ENCODE measurements at regions not wholly inside any gene's neighbourhood (a gene's known extent, or its start where the extent isn't known, plus 50 kb on each side); places are given as distances from the start of the nearest gene placed in this dataset.
A peak's percentile ranks its signal among the peaks of the same experiment; 100 is the strongest.

DNA sequence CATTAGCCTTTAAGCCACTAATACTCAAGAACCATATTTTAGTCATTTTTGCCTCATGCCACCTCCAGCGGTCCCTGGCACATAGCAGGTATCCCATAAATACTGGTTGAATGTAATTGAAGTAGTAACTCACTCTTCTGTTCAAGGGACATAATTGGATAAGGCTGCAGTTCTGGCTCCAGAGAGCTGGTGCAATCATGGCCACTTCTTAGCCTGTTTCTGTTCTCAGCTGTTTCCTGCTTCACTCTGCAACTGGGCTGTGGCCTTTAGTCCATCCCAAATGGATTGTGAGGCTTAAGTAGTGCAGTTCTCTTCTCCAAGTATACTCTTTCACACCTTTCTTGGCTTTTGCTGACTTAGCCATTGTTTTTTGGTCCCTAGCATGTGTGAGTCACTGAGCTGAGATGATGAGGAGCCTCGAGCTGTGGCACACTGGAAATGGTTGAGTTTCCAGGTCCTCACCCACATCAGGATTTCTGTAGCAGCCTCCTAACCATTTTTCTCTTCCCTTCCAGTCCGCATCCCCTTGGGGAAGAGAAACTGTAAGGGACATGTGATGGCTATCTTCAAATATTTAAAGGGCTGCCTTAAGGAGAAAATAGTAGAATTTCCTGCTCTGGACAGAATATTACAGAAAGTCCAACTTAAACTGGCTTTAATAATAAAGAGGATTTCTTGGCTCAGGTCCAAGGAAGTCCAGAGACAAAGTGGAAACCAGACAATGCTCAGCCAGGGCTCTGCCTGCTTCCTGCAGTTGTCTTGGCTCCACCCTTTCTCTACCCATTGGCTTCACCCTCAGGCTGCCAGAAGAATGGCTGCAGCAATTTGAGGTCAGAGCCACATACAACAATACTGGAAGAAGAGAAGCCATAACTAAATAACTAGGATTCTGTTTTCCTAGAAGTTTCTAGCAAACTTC lies 305.4 kb upstream of the ROPN1 start:
- Histone ChIP-seq H3K36me3 (ENCODE audit: control insufficient read depth, insufficient read depth, low read length) (no peaks in the 10 kb centered on the region), H3K4me3 (ENCODE audit: low read depth, low read length) (no peak overlapping the region), H3K27me3 (ENCODE audit: control insufficient read depth, insufficient read depth, low read length) (no peaks in the 10 kb centered on the region)
- TF ChIP-seq, protein P1, sequence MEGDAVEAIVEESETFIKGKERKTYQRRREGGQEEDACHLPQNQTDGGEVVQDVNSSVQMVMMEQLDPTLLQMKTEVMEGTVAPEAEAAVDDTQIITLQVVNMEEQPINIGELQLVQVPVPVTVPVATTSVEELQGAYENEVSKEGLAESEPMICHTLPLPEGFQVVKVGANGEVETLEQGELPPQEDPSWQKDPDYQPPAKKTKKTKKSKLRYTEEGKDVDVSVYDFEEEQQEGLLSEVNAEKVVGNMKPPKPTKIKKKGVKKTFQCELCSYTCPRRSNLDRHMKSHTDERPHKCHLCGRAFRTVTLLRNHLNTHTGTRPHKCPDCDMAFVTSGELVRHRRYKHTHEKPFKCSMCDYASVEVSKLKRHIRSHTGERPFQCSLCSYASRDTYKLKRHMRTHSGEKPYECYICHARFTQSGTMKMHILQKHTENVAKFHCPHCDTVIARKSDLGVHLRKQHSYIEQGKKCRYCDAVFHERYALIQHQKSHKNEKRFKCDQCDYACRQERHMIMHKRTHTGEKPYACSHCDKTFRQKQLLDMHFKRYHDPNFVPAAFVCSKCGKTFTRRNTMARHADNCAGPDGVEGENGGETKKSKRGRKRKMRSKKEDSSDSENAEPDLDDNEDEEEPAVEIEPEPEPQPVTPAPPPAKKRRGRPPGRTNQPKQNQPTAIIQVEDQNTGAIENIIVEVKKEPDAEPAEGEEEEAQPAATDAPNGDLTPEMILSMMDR (IDR thresholded peaks at IDR 0.05; ENCODE audit: insufficient read depth, low read length, poor library complexity, severe bottlenecking), result no peak
- no peak for DNase-seq (ENCODE audit: low read depth)

DNA sequence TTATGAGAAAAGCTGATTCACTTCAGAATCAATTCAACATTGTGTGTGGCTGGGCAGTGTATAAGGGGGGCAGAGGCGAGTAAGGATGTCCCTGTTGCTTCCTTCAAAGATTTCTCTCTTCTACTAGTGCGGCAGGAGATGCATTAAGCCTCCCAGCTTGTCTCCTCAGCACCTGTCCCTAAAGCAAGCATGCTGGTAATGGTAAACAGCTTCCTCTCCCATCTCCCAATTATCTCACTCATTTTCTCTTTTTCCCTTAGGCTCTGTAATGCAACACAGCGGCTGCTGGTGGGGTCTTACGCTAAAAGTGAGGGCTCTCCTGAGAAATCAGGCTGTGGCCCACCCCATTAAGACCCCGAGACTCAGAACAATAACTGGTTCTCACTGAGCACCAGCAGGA lies 306.4 kb upstream of the ROPN1 start:
- Histone ChIP-seq H3K4me3 (ENCODE audit: low read depth, low read length) (no peak overlapping the region), H3K36me3 (ENCODE audit: control insufficient read depth, insufficient read depth, low read length) (no peaks in the 10 kb centered on the region), H3K27me3 (ENCODE audit: control insufficient read depth, insufficient read depth, low read length) (no peaks in the 10 kb centered on the region)
- no peak for DNase-seq (ENCODE audit: low read depth)
- TF ChIP-seq, protein P1 (IDR thresholded peaks at IDR 0.05; ENCODE audit: insufficient read depth, low read length, poor library complexity, severe bottlenecking), result no peak

DNA sequence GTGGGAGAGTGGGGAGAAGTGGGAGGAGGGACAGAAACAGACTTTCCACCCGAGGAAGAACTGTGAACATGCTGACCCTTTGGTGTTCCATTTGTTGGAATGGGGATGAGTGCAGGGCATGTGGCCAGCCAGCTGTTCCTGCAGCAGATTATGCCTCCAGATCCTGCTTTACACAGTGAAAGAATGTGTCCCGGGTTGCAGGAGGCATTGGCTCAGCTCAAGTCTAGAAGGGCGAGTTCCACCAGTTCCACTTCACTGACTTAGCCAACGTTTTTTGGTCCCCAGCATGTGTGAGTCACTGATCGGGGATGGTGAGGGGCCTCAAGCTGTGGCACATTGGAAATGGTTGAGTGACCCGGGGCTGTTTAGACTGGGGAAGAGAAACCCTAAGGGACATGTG lies 307.0 kb upstream of the ROPN1 start:
- Histone ChIP-seq H3K36me3 (ENCODE audit: control insufficient read depth, insufficient read depth, low read length) (no peaks in the 10 kb centered on the region), H3K4me3 (ENCODE audit: low read depth, low read length) (no peak overlapping the region), H3K27me3 (ENCODE audit: control insufficient read depth, insufficient read depth, low read length) (no peaks in the 10 kb centered on the region)
- DNase-seq (ENCODE audit: low read depth), result peak; percentile 72
- TF ChIP-seq, protein P1 (IDR thresholded peaks at IDR 0.05; ENCODE audit: insufficient read depth, low read length, poor library complexity, severe bottlenecking), result no peak

DNA sequence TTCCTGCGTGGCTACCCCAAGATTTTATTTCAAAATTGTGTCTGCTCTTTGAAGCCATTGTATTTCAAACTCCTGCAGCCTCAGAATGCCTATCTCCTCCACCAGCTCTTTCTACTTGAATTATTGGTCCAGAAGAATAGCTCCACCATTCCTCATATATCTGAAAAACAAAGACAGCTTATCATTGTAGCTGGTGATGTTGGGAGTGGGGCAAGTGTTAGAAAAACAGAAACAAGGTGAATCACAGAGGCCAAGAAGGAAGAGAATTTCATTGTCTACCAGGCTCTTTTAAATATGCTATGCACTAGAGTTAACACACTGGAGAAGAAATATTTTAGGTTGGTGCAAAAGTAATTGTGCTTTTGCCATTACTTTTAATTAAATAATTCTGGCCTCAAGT lies 307.9 kb upstream of the ROPN1 start:
- no peaks in the 10 kb centered on the region for H3K27me3 ChIP-seq (ENCODE audit: control insufficient read depth, insufficient read depth, low read length)
- H3K36me3 ChIP-seq (ENCODE audit: control insufficient read depth, insufficient read depth, low read length), result no peaks in the 10 kb centered on the region
- TF ChIP-seq, protein P1 (IDR thresholded peaks at IDR 0.05; ENCODE audit: insufficient read depth, low read length, poor library complexity, severe bottlenecking), result no peak
- H3K4me3 ChIP-seq (ENCODE audit: low read depth, low read length), result no peak overlapping the region
- DNase-seq (ENCODE audit: low read depth), result no peak

DNA sequence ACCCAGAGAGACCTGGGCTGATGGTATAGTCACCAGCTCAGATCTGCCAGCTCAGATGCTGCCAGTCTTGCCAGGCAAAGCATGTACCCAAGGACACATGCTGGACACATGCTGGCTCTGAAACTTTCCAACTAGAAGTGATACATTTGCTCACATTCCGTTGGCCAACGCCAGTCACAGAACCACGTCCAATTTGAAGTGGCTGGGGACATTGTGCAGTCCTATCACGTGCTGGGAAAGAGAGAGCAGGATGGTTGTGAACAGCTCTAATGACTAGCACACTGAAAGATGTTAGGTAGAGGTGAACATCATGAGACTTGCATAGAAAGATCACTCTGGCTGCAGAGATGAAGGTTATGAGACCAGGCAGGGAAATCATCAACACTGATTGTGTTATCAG lies 308.5 kb upstream of the ROPN1 start:
- TF ChIP-seq, protein P1 (IDR thresholded peaks at IDR 0.05; ENCODE audit: insufficient read depth, low read length, poor library complexity, severe bottlenecking), result no peak
- Histone ChIP-seq H3K36me3 (ENCODE audit: control insufficient read depth, insufficient read depth, low read length) (no peaks in the 10 kb centered on the region), H3K4me3 (ENCODE audit: low read depth, low read length) (no peak overlapping the region), H3K27me3 (ENCODE audit: control insufficient read depth, insufficient read depth, low read length) (no peaks in the 10 kb centered on the region)
- DNase-seq (ENCODE audit: low read depth), result no peak
